HCT116 (cell line): ENCODE measurements at regions not wholly inside any gene's neighbourhood (a gene's known extent, or its start where the extent isn't known, plus 50 kb on each side); places are given as distances from the start of the nearest gene placed in this dataset.

ENCODE experiments used
- ATAC-seq: fragments of 200-7000 bp; cut with Tn5 transposase; 2 replicates; pipeline ENCODE4 v1.9.1; 2020; ENCODE audit warnings: mild to moderate bottlenecking, moderate library complexity
- BruUV-seq: library from RNA; stranded (reverse); fragments of 400-500 nt; replicated peaks from 2 replicates; lab custom pipeline; 2021; lab: Mats Ljungman, UMichigan
- CTCF ChIA-PET: fragments of 300-600 bp; sonication (Branson Sonifier 250); formaldehyde crosslinking; loops from one replicate; lab custom pipeline; 2021; ENCODE audit warnings: antibody characterized with exemption; lab: Charles Lee
- POLR2A ChIA-PET: fragments of 300-600, 350-600 bp; sonication (Branson Sonifier 250); formaldehyde crosslinking; loops from one replicate; lab custom pipeline; 2021; ENCODE audit warnings: antibody characterized with exemption; lab: Charles Lee
- RAD21 ChIA-PET, 2 experiments: fragments of 300-600 bp; sonication (Branson Sonifier 250); formaldehyde crosslinking; loops; one replicate each; lab custom pipeline; 2023; ENCODE audit warnings: low total read pairs in 2 of 2; ENCODE audit not compliant: uncharacterized antibody in 2 of 2, unreplicated experiment in 2 of 2, low non-redundant PET in 1 of 2; lab: Charles Lee
- DNase-seq: peaks from one replicate; pipeline ENCODE4 v3.0.0-alpha.2; 2010; ENCODE audit warnings: low read depth, low spot score
- H2AFZ ChIP-seq: fragments of 200-600 bp; shearing (Covaris generic), sonication (generic); 2 replicates; pipeline ENCODE4 v1.6.1; 2017; ENCODE audit warnings: low read depth, mixed run types, mixed read lengths, antibody characterized with exemption, low read length; ENCODE audit not compliant: poor library complexity, severe bottlenecking
- H3K27ac ChIP-seq: 2 replicates; pipeline ENCODE4 v1.5.1; 2012; ENCODE audit warnings: low read depth, low read length
- H3K27me3 ChIP-seq: fragments of 200-600 bp; sonication (generic); 2 replicates; pipeline ENCODE4 v1.6.1; 2016; ENCODE audit warnings: mixed run types, low read length, mixed read lengths; ENCODE audit not compliant: insufficient read depth
- H3K36me3 ChIP-seq, 2 experiments: fragments of 200-500 bp in 1 of 2; fragments of 200-600 bp in 1 of 2; sonication (Bioruptor generic) in 1 of 2; sonication (generic) in 1 of 2; 2 replicates each; pipeline versions ENCODE4 v1.5.1 to v1.6.1; 2014 to 2016; ENCODE audit warnings: low read length in 2 of 2, inconsistent platforms in 1 of 2, mixed read lengths in 1 of 2, mixed run types in 1 of 2; ENCODE audit not compliant: insufficient read depth in 2 of 2, control insufficient read depth in 1 of 2
- H3K4me1 ChIP-seq, 2 experiments: fragments of 200-600 bp in 1 of 2; sonication (generic) in 1 of 2; 2 replicates each; pipeline versions ENCODE4 v1.5.1 to v1.6.1; 2012 to 2017; ENCODE audit warnings: low read length in 2 of 2, inconsistent platforms in 1 of 2, mild to moderate bottlenecking in 1 of 2, mixed read lengths in 1 of 2, mixed run types in 1 of 2, moderate library complexity in 1 of 2; ENCODE audit not compliant: insufficient read depth in 2 of 2, control insufficient read depth in 1 of 2
- H3K4me2 ChIP-seq: fragments of 200-600 bp; sonication (generic); 2 replicates; pipeline ENCODE4 v1.6.1; 2017; ENCODE audit warnings: mixed run types, low read length, mixed read lengths
- H3K4me3 ChIP-seq, 2 experiments: fragments of 200-600 bp in 1 of 2; sonication (generic) in 1 of 2; replicated peaks in 1 of 2; 2 replicates each; pipeline ENCODE4 v1.5.1; 2011 to 2016; ENCODE audit warnings: low read length in 2 of 2, control low read depth in 1 of 2, low read depth in 1 of 2, mild to moderate bottlenecking in 1 of 2, mixed read lengths in 1 of 2, mixed run types in 1 of 2
- H3K79me2 ChIP-seq: fragments of 200-600 bp; sonication (generic); 2 replicates; pipeline ENCODE4 v1.6.1; 2017; ENCODE audit warnings: mild to moderate bottlenecking, mixed run types, low read length, moderate library complexity, mixed read lengths; ENCODE audit not compliant: insufficient read depth
- H3K9ac ChIP-seq: fragments of 200-600 bp; sonication (generic); 2 replicates; pipeline ENCODE4 v1.6.1; 2016; ENCODE audit warnings: low read length, mixed read lengths
- H3K9me2 ChIP-seq: fragments of 200-600 bp; sonication (generic), shearing (Covaris generic); 2 replicates; pipeline ENCODE4 v1.6.1; 2017; ENCODE audit warnings: mixed run types, mild to moderate bottlenecking, moderate library complexity; ENCODE audit not compliant: insufficient read depth
- H3K9me3 ChIP-seq, 2 experiments: fragments of 200-500 bp in 1 of 2; fragments of 200-600 bp in 1 of 2; sonication (Bioruptor generic) in 1 of 2; sonication (generic) in 1 of 2; 2 replicates each; pipeline ENCODE4 v1.6.1; 2014 to 2017; ENCODE audit warnings: low read length in 2 of 2, mixed read lengths in 2 of 2, inconsistent platforms in 1 of 2, low read depth in 1 of 2, mild to moderate bottlenecking in 1 of 2, mixed run types in 1 of 2, moderate library complexity in 1 of 2; ENCODE audit not compliant: control insufficient read depth in 1 of 2, insufficient read depth in 1 of 2
- H4K20me1 ChIP-seq: fragments of 200-600 bp; sonication (generic), shearing (Covaris generic); 2 replicates; pipeline ENCODE4 v1.6.1; 2017; ENCODE audit warnings: mixed run types, mild to moderate bottlenecking, moderate library complexity; ENCODE audit not compliant: insufficient read depth
- ATF3 ChIP-seq: IDR thresholded peaks from 2 replicates; pipeline ENCODE4 v1.6.1; 2012
- CBX3 ChIP-seq: IDR thresholded peaks from 2 replicates; pipeline ENCODE4 v1.6.1; 2012; ENCODE audit warnings: low read depth
- CTCF ChIP-seq, 3 experiments: fragments of 200-600 bp in 1 of 3; sonication (generic) in 1 of 3; IDR thresholded peaks in 2 of 3; conservative IDR thresholded peaks in 1 of 3; 2 replicates each; pipeline ENCODE4 v1.5.1; 2012 to 2017; ENCODE audit warnings: low read depth in 2 of 3, low read length in 2 of 3, antibody characterized with exemption in 1 of 3, borderline replicate concordance in 1 of 3, control low read depth in 1 of 3, mild to moderate bottlenecking in 1 of 3, mixed read lengths in 1 of 3, mixed run types in 1 of 3, moderate library complexity in 1 of 3; ENCODE audit not compliant: insufficient read depth in 1 of 3
- EGR1 ChIP-seq: IDR thresholded peaks from 2 replicates; pipeline ENCODE4 v1.6.1; 2012; ENCODE audit warnings: low read depth
- ELF1 ChIP-seq: IDR thresholded peaks from 2 replicates; pipeline ENCODE4 v1.6.1; 2012; ENCODE audit warnings: low read depth, borderline replicate concordance
- EZH2 ChIP-seq: fragments of 200-600 bp; sonication (generic); IDR thresholded peaks from 2 replicates; pipeline ENCODE4 v1.6.1; 2017; ENCODE audit warnings: antibody characterized with exemption, mixed run types
- EZH2phosphoT487 ChIP-seq: fragments of 200-600 bp; IDR thresholded peaks from 2 replicates; pipeline ENCODE4 v1.6.1; 2018; ENCODE audit warnings: antibody characterized with exemption, borderline replicate concordance
- FOSL1 ChIP-seq: IDR thresholded peaks from 2 replicates; pipeline ENCODE4 v1.6.1; 2012; ENCODE audit warnings: low read depth
- JUND ChIP-seq: IDR thresholded peaks from 2 replicates; pipeline ENCODE4 v1.6.1; 2012
- MAX ChIP-seq: IDR thresholded peaks from 2 replicates; pipeline ENCODE4 v1.6.1; 2012
- POLR2A ChIP-seq: IDR thresholded peaks from 2 replicates; pipeline ENCODE4 v1.7.0; 2011; ENCODE audit warnings: borderline replicate concordance; ENCODE audit not compliant: insufficient read depth, insufficient read length; ENCODE audit errors: extremely low read depth
- POLR2AphosphoS5 ChIP-seq: IDR thresholded peaks from 2 replicates; pipeline ENCODE4 v1.6.1; 2011; ENCODE audit warnings: mild to moderate bottlenecking, low read depth, low read length, moderate library complexity
- RAD21 ChIP-seq: IDR thresholded peaks from 2 replicates; pipeline ENCODE4 v1.6.1; 2012; ENCODE audit warnings: low read depth, mild to moderate bottlenecking
- REST ChIP-seq: IDR thresholded peaks from 2 replicates; pipeline ENCODE4 v1.6.1; 2012; ENCODE audit warnings: low read depth
- TCF7L2 ChIP-seq: IDR thresholded peaks from 2 replicates; pipeline ENCODE4 v1.7.0; 2011; ENCODE audit warnings: borderline replicate concordance, inconsistent platforms; ENCODE audit not compliant: insufficient read depth, insufficient read length; ENCODE audit errors: extremely low read depth
- YY1 ChIP-seq: IDR thresholded peaks from 2 replicates; pipeline ENCODE4 v1.6.1; 2011; ENCODE audit warnings: low read length, low read depth, moderate library complexity, mild to moderate bottlenecking; ENCODE audit not compliant: insufficient replicate concordance; ENCODE audit errors: extremely low read depth
- ZBTB33 ChIP-seq: IDR thresholded peaks from 2 replicates; pipeline ENCODE4 v1.6.1; 2011; ENCODE audit warnings: mild to moderate bottlenecking, low read length, moderate library complexity; ENCODE audit not compliant: insufficient replicate concordance; ENCODE audit errors: extremely low read depth
- ZFX ChIP-seq: fragments of 450-650 bp; IDR thresholded peaks from 2 replicates; pipeline ENCODE4 v1.6.1; 2017
- intact Hi-C: fragments of 100-400 bp; cut with micrococcal nuclease; formaldehyde crosslinking; loops from 2 replicates; pipeline ENCODE4 v1.10.0; 2022

GRCh38 chr17:72065556-72065955 is 55.3 kb upstream of the SOX9 start:
- intact Hi-C loops, result no loop called here
- BruUV-seq, result no TSS peak
- Histone ChIP-seq H4K20me1 (no peaks in the 10 kb centered on the region), H3K36me3 (no peaks in the 10 kb centered on the region), H2AFZ (no peak overlapping the region), H3K27me3 (no peaks in the 10 kb centered on the region), H3K4me2 (no peak overlapping the region), H3K27ac (no peak overlapping the region), H3K4me1 (no peaks in the 10 kb centered on the region), H3K9ac (no peak overlapping the region), H3K9me2 (no peaks in the 10 kb centered on the region), H3K4me3 (no peak overlapping the region), H3K9me3 (no peaks in the 10 kb centered on the region), H3K79me2 (no peaks in the 10 kb centered on the region)
- ATAC-seq (no peak), DNase-seq (no peak)
- no peak for TF ChIP-seq CBX3
- no peak for TF ChIP-seq RAD21
- no peak for TF ChIP-seq FOSL1
- TF ChIP-seq CTCF (IDR thresholded peaks at IDR 0.05 in 2 of 3, conservative IDR thresholded peaks at IDR 0.05 in 1 of 3; ENCODE audit: borderline replicate concordance in 1 of 3, insufficient read depth in 1 of 3, low read depth in 2 of 3, low read length in 2 of 3), result no peak
- no peak for TF ChIP-seq ELF1
- TF ChIP-seq EZH2, result no peak
- TF ChIP-seq ZFX, result no peak
- TF ChIP-seq MAX, result no peak
- TF ChIP-seq EZH2phosphoT487, result no peak
- no peak for TF ChIP-seq ZBTB33
- no peak for TF ChIP-seq POLR2AphosphoS5
- TF ChIP-seq REST, result no peak
- no peak for TF ChIP-seq TCF7L2
- no peak for TF ChIP-seq EGR1
- TF ChIP-seq POLR2A, result no peak
- no peak for TF ChIP-seq ATF3
- no peak for TF ChIP-seq YY1
- TF ChIP-seq JUND, result no peak
- ChIA-PET POLR2A (no interaction called here), CTCF (no interaction called here), RAD21 (no interaction called here)
